ENCODE measurements at regions not wholly inside any gene's neighbourhood (a gene's known extent, or its start where the extent isn't known, plus 50 kb on each side); places are given as distances from the start of the nearest gene placed in this dataset.

GRCh38 chr9:91496351-91496750, 72.7 kb upstream of the NFIL3 start:
- Histone ChIP-seq H3K36me3 (ENCODE audit: control insufficient read depth in 4 of 4, insufficient read depth in 3 of 4, low read depth in 1 of 4, low read length in 3 of 4) (no peaks in the 10 kb centered on the region), H3K27ac (ENCODE audit: low read depth in 1 of 2, low read length in 2 of 2) (no peak overlapping the region), H3K9me3 (ENCODE audit: control insufficient read depth in 4 of 4, low read length in 3 of 4) (no peaks in the 10 kb centered on the region), H3K4me3 (ENCODE audit: low read depth in 1 of 3, low read length in 3 of 3) (no peak overlapping the region), H3K9ac (ENCODE audit: low read depth in 1 of 2, low read length in 2 of 2) (no peak overlapping the region), H3K27me3 (ENCODE audit: control insufficient read depth in 4 of 4, insufficient read depth in 4 of 4, low read length in 3 of 4) (no peaks in the 10 kb centered on the region), H3K4me1 (ENCODE audit: control insufficient read depth in 4 of 4, insufficient read depth in 4 of 4, low read length in 3 of 4) (peaks cover 0 to 1% (median 0%) of the 10 kb centered on the region in 4 donors)
- no peak for DNase-seq (ENCODE audit: low spot score)
- WGBS: 82% methylated on average over 7 of the region's 7 CpGs
- TF ChIP-seq CTCF (IDR thresholded peaks at IDR 0.05; ENCODE audit: low read depth, low read length, missing input control): no peak
- no peak for TF ChIP-seq FOXA2 (IDR thresholded peaks at IDR 0.05)
- no peak for TF ChIP-seq HNF4A (conservative IDR thresholded peaks at IDR 0.05)
- TF ChIP-seq EGR1 (IDR thresholded peaks at IDR 0.05; ENCODE audit: low read depth in 2 of 2): no peak
- TF ChIP-seq TAF1 (conservative IDR thresholded peaks at IDR 0.05): no peak
- TF ChIP-seq FOXA1 (IDR thresholded peaks at IDR 0.05): no peak
- no peak for TF ChIP-seq GABPA (IDR thresholded peaks at IDR 0.05 in 1 of 2, conservative IDR thresholded peaks at IDR 0.05 in 1 of 2)
- TF ChIP-seq ATF3 (IDR thresholded peaks at IDR 0.05): no peak
- no peak for TF ChIP-seq RXRA (IDR thresholded peaks at IDR 0.05)
- TF ChIP-seq HNF4G (IDR thresholded peaks at IDR 0.05): no peak
- no peak for TF ChIP-seq ZBTB33 (IDR thresholded peaks at IDR 0.05)

GRCh38 chr9:91495450-91495849, 71.8 kb upstream of the NFIL3 start:
- Histone ChIP-seq H3K27me3 (ENCODE audit: control insufficient read depth in 4 of 4, insufficient read depth in 4 of 4, low read length in 3 of 4) (no peaks in the 10 kb centered on the region), H3K9ac (ENCODE audit: low read depth in 1 of 2, low read length in 2 of 2) (no peak overlapping the region), H3K4me3 (ENCODE audit: low read depth in 1 of 3, low read length in 3 of 3) (no peak overlapping the region), H3K9me3 (ENCODE audit: control insufficient read depth in 4 of 4, low read length in 3 of 4) (no peaks in the 10 kb centered on the region), H3K36me3 (ENCODE audit: control insufficient read depth in 4 of 4, insufficient read depth in 3 of 4, low read depth in 1 of 4, low read length in 3 of 4) (no peaks in the 10 kb centered on the region), H3K4me1 (ENCODE audit: control insufficient read depth in 4 of 4, insufficient read depth in 4 of 4, low read length in 3 of 4) (peaks cover 0 to 1% (median 0%) of the 10 kb centered on the region in 4 donors), H3K27ac (ENCODE audit: low read depth in 1 of 2, low read length in 2 of 2) (no peak overlapping the region)
- no peak for DNase-seq (ENCODE audit: low spot score)
- TF ChIP-seq ZBTB33 (IDR thresholded peaks at IDR 0.05) (no peak), JUND (IDR thresholded peaks at IDR 0.05) (no peak)
- WGBS: 75% methylated on average over 4 of the region's 4 CpGs

- H3K36me3 ChIP-seq (ENCODE audit: control insufficient read depth in 4 of 4, insufficient read depth in 3 of 4, low read depth in 1 of 4, low read length in 3 of 4): no peaks in the 10 kb centered on the region
- no peak overlapping the region for H3K27ac ChIP-seq (ENCODE audit: low read depth in 1 of 2, low read length in 2 of 2)
- no peaks in the 10 kb centered on the region for H3K27me3 ChIP-seq (ENCODE audit: control insufficient read depth in 4 of 4, insufficient read depth in 4 of 4, low read length in 3 of 4)
- H3K9ac ChIP-seq (ENCODE audit: low read depth in 1 of 2, low read length in 2 of 2): no peak overlapping the region
- no peaks in the 10 kb centered on the region for H3K9me3 ChIP-seq (ENCODE audit: control insufficient read depth in 4 of 4, low read length in 3 of 4)
- H3K4me3 ChIP-seq (ENCODE audit: low read depth in 1 of 3, low read length in 3 of 3): no peak overlapping the region
- 83% methylated on average over 3 of the region's 3 CpGs for WGBS
- H3K4me1 ChIP-seq (ENCODE audit: control insufficient read depth in 4 of 4, insufficient read depth in 4 of 4, low read length in 3 of 4): peaks cover 0 to 1% (median 0%) of the 10 kb centered on the region in 4 donors
- TF ChIP-seq HNF4A (conservative IDR thresholded peaks at IDR 0.05) (no peak), HNF4G (IDR thresholded peaks at IDR 0.05) (no peak), SP1 (IDR thresholded peaks at IDR 0.05) (no peak)
- DNase-seq (ENCODE audit: low spot score): no peak
Measured at GRCh38 chr9:91494751-91495150, 71.1 kb upstream of the NFIL3 start.
